ENCODE measurements at regions not wholly inside any gene's neighbourhood (a gene's known extent, or its start where the extent isn't known, plus 50 kb on each side); places are given as distances from the start of the nearest gene placed in this dataset.

GRCh38 chr10:4190876-4191275 is 405.9 kb upstream of the KLF6 start:
- TF ChIP-seq EZH2phosphoT487 (IDR thresholded peaks at IDR 0.05; ENCODE audit: borderline replicate concordance, low read length) (no peak), CTCF (conservative IDR thresholded peaks at IDR 0.05; ENCODE audit: low read depth, low read length) (no peak), EZH2 (IDR thresholded peaks at IDR 0.05; ENCODE audit: low read length, unreplicated experiment) (no peak)

All from PC-3 (cell line).